ENCODE measurements at regions not wholly inside any gene's neighbourhood (a gene's known extent, or its start where the extent isn't known, plus 50 kb on each side); places are given as distances from the start of the nearest gene placed in this dataset.

GRCh38 chr6:45746046-45746445 lies 269.6 kb downstream of the CLIC5 start:
- no TSS peak for BruUV-seq (replicated peaks)
- Histone ChIP-seq H3K23ac (ENCODE audit: low read depth, low read length) (no peak overlapping the region), H4K91ac (ENCODE audit: insufficient read depth, low read depth, low read length) (no peak overlapping the region), H3K9me1 (ENCODE audit: insufficient read depth, low read length) (no peaks in the 10 kb centered on the region), H2AK9ac (replicated peaks; ENCODE audit: low read depth, low read length, poor library complexity) (no peak overlapping the region), H3K4ac (ENCODE audit: low read depth, low read length) (no peak overlapping the region), H2BK120ac (ENCODE audit: low read depth, low read length) (no peak overlapping the region), H4K8ac (ENCODE audit: low read depth in 2 of 2, low read length in 2 of 2) (no peak overlapping the region), H3K27ac (ENCODE audit: insufficient read depth, low read length) (no peak overlapping the region), H4K20me1 (ENCODE audit: insufficient read depth, low read length) (no peaks in the 10 kb centered on the region), H3K18ac (ENCODE audit: low read depth, low read length) (no peak overlapping the region), H2BK20ac (ENCODE audit: low read depth, low read length) (no peak overlapping the region), H2AFZ (replicated peaks; ENCODE audit: low read length, poor library complexity) (no peak overlapping the region), H3K4me2 (ENCODE audit: low read depth, low read length) (peak overlapping the region; percentile 67; the same call in 1 of the 2 replicates), H3K14ac (replicated peaks; ENCODE audit: low read depth, low read length) (no peak overlapping the region), H3K56ac (ENCODE audit: extremely low read depth, insufficient read depth, low read length) (no peak overlapping the region), H3K4me1 (ENCODE audit: control insufficient read depth, insufficient read depth, low read length) (peaks cover 2% of the 10 kb centered on the region; the same call in 1 of the 2 replicates), H3K4me3 (ENCODE audit: insufficient read depth, low read depth, low read length) (no peak overlapping the region), H3K27me3 (ENCODE audit: control insufficient read depth, insufficient read depth, low read length) (peaks cover 8% of the 10 kb centered on the region), H4K5ac (ENCODE audit: low read depth, low read length) (no peak overlapping the region), H3K79me1 (ENCODE audit: low read depth in 1 of 2, low read length in 2 of 2) (no peaks in the 10 kb centered on the region), H2BK5ac (ENCODE audit: low read depth, low read length, poor library complexity, severe bottlenecking) (no peak overlapping the region), H3K36me3 (ENCODE audit: control insufficient read depth, insufficient read depth, low read length) (no peaks in the 10 kb centered on the region), H3K9ac (ENCODE audit: low read depth, low read length) (no peak overlapping the region), H2AK5ac (ENCODE audit: low read depth, low read length) (no peak overlapping the region), H2BK15ac (ENCODE audit: low read depth, low read length) (no peak overlapping the region), H3K9me3 (ENCODE audit: control insufficient read depth, insufficient read depth, low read length) (peaks cover 6% of the 10 kb centered on the region)
- POLR2A ChIA-PET (ENCODE audit: unreplicated experiment) = no interaction called here
- 40% methylated on average over 1 of the region's 5 CpGs; no CpG with 5 or more reads in 1 of the 2 experiments for WGBS, 2 experiments (ENCODE audit: extremely low coverage in 2 of 2, insufficient read length in 1 of 2)
- TF ChIP-seq POLR2A (IDR thresholded peaks at IDR 0.05; ENCODE audit: low read depth, low read length) (no peak), MAFK (IDR thresholded peaks at IDR 0.05; ENCODE audit: low read depth, low read length) (no peak), SMC3 (IDR thresholded peaks at IDR 0.05; ENCODE audit: low read depth, low read length) (no peak), BHLHE40 (IDR thresholded peaks at IDR 0.05; ENCODE audit: low read depth, low read length) (no peak), FOS (IDR thresholded peaks at IDR 0.05; ENCODE audit: low read depth, low read length) (no peak), RAD21 (IDR thresholded peaks at IDR 0.05; ENCODE audit: low read length) (no peak), RCOR1 (IDR thresholded peaks at IDR 0.05; ENCODE audit: insufficient replicate concordance, low read length) (no peak), CHD1 (IDR thresholded peaks at IDR 0.05; ENCODE audit: low read depth, low read length) (no peak), MAZ (IDR thresholded peaks at IDR 0.05; ENCODE audit: borderline replicate concordance, low read depth, low read length) (no peak), CTCF (conservative IDR thresholded peaks at IDR 0.05; ENCODE audit: low read depth, low read length) (no peak), NFE2L2 (IDR thresholded peaks at IDR 0.05; ENCODE audit: low read depth, low read length) (no peak), CEBPB (IDR thresholded peaks at IDR 0.05; ENCODE audit: low read depth, low read length) (no peak), MXI1 (IDR thresholded peaks at IDR 0.05; ENCODE audit: borderline replicate concordance, low read depth, low read length) (no peak)
- TF ChIP-seq, protein P1, sequence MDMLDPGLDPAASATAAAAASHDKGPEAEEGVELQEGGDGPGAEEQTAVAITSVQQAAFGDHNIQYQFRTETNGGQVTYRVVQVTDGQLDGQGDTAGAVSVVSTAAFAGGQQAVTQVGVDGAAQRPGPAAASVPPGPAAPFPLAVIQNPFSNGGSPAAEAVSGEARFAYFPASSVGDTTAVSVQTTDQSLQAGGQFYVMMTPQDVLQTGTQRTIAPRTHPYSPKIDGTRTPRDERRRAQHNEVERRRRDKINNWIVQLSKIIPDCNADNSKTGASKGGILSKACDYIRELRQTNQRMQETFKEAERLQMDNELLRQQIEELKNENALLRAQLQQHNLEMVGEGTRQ (IDR thresholded peaks at IDR 0.05; ENCODE audit: low read depth, low read length) = no peak
- intact Hi-C loops (cut with micrococcal nuclease) = no loop called here
- in situ Hi-C loops (cut with MboI; ENCODE audit: low sequenced_read_pairs) = no loop called here
- CTCF ChIA-PET = no interaction called here
- ATAC-seq (ENCODE audit: low read depth) = peak; percentile 29; the same call in 1 of the 2 replicates
- peak; percentile 49 for DNase-seq
- dilution Hi-C loops (cut with HindIII; ENCODE audit: low sequenced_read_pairs, unreplicated experiment) = no loop called here
